ENCODE measurements at regions not wholly inside any gene's neighbourhood (a gene's known extent, or its start where the extent isn't known, plus 50 kb on each side); places are given as distances from the start of the nearest gene placed in this dataset.

GRCh38 chr12:46452061-46452615 lies 79.6 kb upstream of the SLC38A2 start:
- Histone ChIP-seq H3K27ac (ENCODE audit: insufficient read depth, low read length, poor library complexity, severe bottlenecking) (no peak overlapping the region), H3K36me3 (ENCODE audit: control insufficient read depth, insufficient read depth, low read length) (no peaks in the 10 kb centered on the region), H3K27me3 (replicated peaks; ENCODE audit: control insufficient read depth, insufficient read depth, low read length, poor library complexity, severe bottlenecking) (no peaks in the 10 kb centered on the region), H3K4me3 (ENCODE audit: insufficient read depth, low read depth, low read length, poor library complexity, severe bottlenecking) (no peak overlapping the region), H3K9me3 (ENCODE audit: control insufficient read depth, low read length) (no peaks in the 10 kb centered on the region), H3K4me1 (ENCODE audit: control insufficient read depth, insufficient read depth, low read length, poor library complexity, severe bottlenecking) (peaks cover 5% of the 10 kb centered on the region)
- no peak for DNase-seq

GRCh38 chr12:46451276-46452021 lies 78.9 kb upstream of the SLC38A2 start:
- DNase-seq = no peak
- peaks cover 5% of the 10 kb centered on the region for H3K4me1 ChIP-seq (ENCODE audit: control insufficient read depth, insufficient read depth, low read length, poor library complexity, severe bottlenecking)
- H3K4me3 ChIP-seq (ENCODE audit: insufficient read depth, low read depth, low read length, poor library complexity, severe bottlenecking) = no peak overlapping the region
- H3K27ac ChIP-seq (ENCODE audit: insufficient read depth, low read length, poor library complexity, severe bottlenecking) = no peak overlapping the region
- no peaks in the 10 kb centered on the region for H3K36me3 ChIP-seq (ENCODE audit: control insufficient read depth, insufficient read depth, low read length)
- H3K9me3 ChIP-seq (ENCODE audit: control insufficient read depth, low read length) = no peaks in the 10 kb centered on the region
- no peaks in the 10 kb centered on the region for H3K27me3 ChIP-seq (replicated peaks; ENCODE audit: control insufficient read depth, insufficient read depth, low read length, poor library complexity, severe bottlenecking)

GRCh38 chr12:46450279-46450748 lies 77.7 kb upstream of the SLC38A2 start:
- H3K27ac ChIP-seq (ENCODE audit: insufficient read depth, low read length, poor library complexity, severe bottlenecking) = no peak overlapping the region
- no peaks in the 10 kb centered on the region for H3K27me3 ChIP-seq (replicated peaks; ENCODE audit: control insufficient read depth, insufficient read depth, low read length, poor library complexity, severe bottlenecking)
- H3K9me3 ChIP-seq (ENCODE audit: control insufficient read depth, low read length) = no peaks in the 10 kb centered on the region
- DNase-seq = no peak
- H3K4me3 ChIP-seq (ENCODE audit: insufficient read depth, low read depth, low read length, poor library complexity, severe bottlenecking) = no peak overlapping the region
- H3K4me1 ChIP-seq (ENCODE audit: control insufficient read depth, insufficient read depth, low read length, poor library complexity, severe bottlenecking) = peaks cover 5% of the 10 kb centered on the region
- no peaks in the 10 kb centered on the region for H3K36me3 ChIP-seq (ENCODE audit: control insufficient read depth, insufficient read depth, low read length)

GRCh38 chr12:46449856-46450255 lies 77.3 kb upstream of the SLC38A2 start:
- H3K36me3 ChIP-seq (ENCODE audit: control insufficient read depth, insufficient read depth, low read length) = no peaks in the 10 kb centered on the region
- H3K27ac ChIP-seq (ENCODE audit: insufficient read depth, low read length, poor library complexity, severe bottlenecking) = no peak overlapping the region
- peaks cover under 1% of the 10 kb centered on the region for H3K4me1 ChIP-seq (ENCODE audit: control insufficient read depth, insufficient read depth, low read length, poor library complexity, severe bottlenecking)
- H3K4me3 ChIP-seq (ENCODE audit: insufficient read depth, low read depth, low read length, poor library complexity, severe bottlenecking) = no peak overlapping the region
- H3K27me3 ChIP-seq (replicated peaks; ENCODE audit: control insufficient read depth, insufficient read depth, low read length, poor library complexity, severe bottlenecking) = no peaks in the 10 kb centered on the region
- H3K9me3 ChIP-seq (ENCODE audit: control insufficient read depth, low read length) = no peaks in the 10 kb centered on the region
- no peak for DNase-seq

- Histone ChIP-seq H3K27me3 (replicated peaks; ENCODE audit: control insufficient read depth, insufficient read depth, low read length, poor library complexity, severe bottlenecking) (no peaks in the 10 kb centered on the region), H3K4me3 (ENCODE audit: insufficient read depth, low read depth, low read length, poor library complexity, severe bottlenecking) (no peak overlapping the region), H3K4me1 (ENCODE audit: control insufficient read depth, insufficient read depth, low read length, poor library complexity, severe bottlenecking) (no peaks in the 10 kb centered on the region), H3K27ac (ENCODE audit: insufficient read depth, low read length, poor library complexity, severe bottlenecking) (no peak overlapping the region), H3K36me3 (ENCODE audit: control insufficient read depth, insufficient read depth, low read length) (no peaks in the 10 kb centered on the region), H3K9me3 (ENCODE audit: control insufficient read depth, low read length) (no peaks in the 10 kb centered on the region)
- no peak for DNase-seq
These were observed 76.7 kb upstream of the SLC38A2 start for GRCh38 chr12:46449316-46449715.

GRCh38 chr12:46446645-46447044 lies 74.1 kb upstream of the SLC38A2 start:
- H3K4me3 ChIP-seq (ENCODE audit: insufficient read depth, low read depth, low read length, poor library complexity, severe bottlenecking) = no peak overlapping the region
- H3K27me3 ChIP-seq (replicated peaks; ENCODE audit: control insufficient read depth, insufficient read depth, low read length, poor library complexity, severe bottlenecking) = no peaks in the 10 kb centered on the region
- no peak for DNase-seq
- H3K9me3 ChIP-seq (ENCODE audit: control insufficient read depth, low read length) = no peaks in the 10 kb centered on the region
- H3K36me3 ChIP-seq (ENCODE audit: control insufficient read depth, insufficient read depth, low read length) = no peaks in the 10 kb centered on the region
- no peaks in the 10 kb centered on the region for H3K4me1 ChIP-seq (ENCODE audit: control insufficient read depth, insufficient read depth, low read length, poor library complexity, severe bottlenecking)
- H3K27ac ChIP-seq (ENCODE audit: insufficient read depth, low read length, poor library complexity, severe bottlenecking) = no peak overlapping the region

GRCh38 chr12:46445551-46446235 lies 73.1 kb upstream of the SLC38A2 start:
- H3K36me3 ChIP-seq (ENCODE audit: control insufficient read depth, insufficient read depth, low read length) = no peaks in the 10 kb centered on the region
- no peaks in the 10 kb centered on the region for H3K4me1 ChIP-seq (ENCODE audit: control insufficient read depth, insufficient read depth, low read length, poor library complexity, severe bottlenecking)
- no peak overlapping the region for H3K4me3 ChIP-seq (ENCODE audit: insufficient read depth, low read depth, low read length, poor library complexity, severe bottlenecking)
- no peak for DNase-seq
- no peak overlapping the region for H3K27ac ChIP-seq (ENCODE audit: insufficient read depth, low read length, poor library complexity, severe bottlenecking)
- no peaks in the 10 kb centered on the region for H3K27me3 ChIP-seq (replicated peaks; ENCODE audit: control insufficient read depth, insufficient read depth, low read length, poor library complexity, severe bottlenecking)
- H3K9me3 ChIP-seq (ENCODE audit: control insufficient read depth, low read length) = no peaks in the 10 kb centered on the region

GRCh38 chr12:46445093-46445492 lies 72.5 kb upstream of the SLC38A2 start:
- Histone ChIP-seq H3K9me3 (ENCODE audit: control insufficient read depth, low read length) (no peaks in the 10 kb centered on the region), H3K27me3 (replicated peaks; ENCODE audit: control insufficient read depth, insufficient read depth, low read length, poor library complexity, severe bottlenecking) (no peaks in the 10 kb centered on the region), H3K4me3 (ENCODE audit: insufficient read depth, low read depth, low read length, poor library complexity, severe bottlenecking) (no peak overlapping the region), H3K27ac (ENCODE audit: insufficient read depth, low read length, poor library complexity, severe bottlenecking) (no peak overlapping the region), H3K36me3 (ENCODE audit: control insufficient read depth, insufficient read depth, low read length) (no peaks in the 10 kb centered on the region), H3K4me1 (ENCODE audit: control insufficient read depth, insufficient read depth, low read length, poor library complexity, severe bottlenecking) (no peaks in the 10 kb centered on the region)
- no peak for DNase-seq

GRCh38 chr12:46443594-46444263 lies 71.2 kb upstream of the SLC38A2 start:
- no peak for DNase-seq
- H3K9me3 ChIP-seq (ENCODE audit: control insufficient read depth, low read length) = no peaks in the 10 kb centered on the region
- no peaks in the 10 kb centered on the region for H3K36me3 ChIP-seq (ENCODE audit: control insufficient read depth, insufficient read depth, low read length)
- no peaks in the 10 kb centered on the region for H3K27me3 ChIP-seq (replicated peaks; ENCODE audit: control insufficient read depth, insufficient read depth, low read length, poor library complexity, severe bottlenecking)
- H3K4me3 ChIP-seq (ENCODE audit: insufficient read depth, low read depth, low read length, poor library complexity, severe bottlenecking) = no peak overlapping the region
- no peaks in the 10 kb centered on the region for H3K4me1 ChIP-seq (ENCODE audit: control insufficient read depth, insufficient read depth, low read length, poor library complexity, severe bottlenecking)
- no peak overlapping the region for H3K27ac ChIP-seq (ENCODE audit: insufficient read depth, low read length, poor library complexity, severe bottlenecking)

- Histone ChIP-seq H3K27ac (ENCODE audit: insufficient read depth, low read length, poor library complexity, severe bottlenecking) (no peak overlapping the region), H3K9me3 (ENCODE audit: control insufficient read depth, low read length) (no peaks in the 10 kb centered on the region), H3K27me3 (replicated peaks; ENCODE audit: control insufficient read depth, insufficient read depth, low read length, poor library complexity, severe bottlenecking) (no peaks in the 10 kb centered on the region), H3K4me3 (ENCODE audit: insufficient read depth, low read depth, low read length, poor library complexity, severe bottlenecking) (no peak overlapping the region), H3K4me1 (ENCODE audit: control insufficient read depth, insufficient read depth, low read length, poor library complexity, severe bottlenecking) (no peaks in the 10 kb centered on the region), H3K36me3 (ENCODE audit: control insufficient read depth, insufficient read depth, low read length) (no peaks in the 10 kb centered on the region)
- DNase-seq = no peak
These were observed 70.2 kb upstream of the SLC38A2 start for GRCh38 chr12:46442738-46443137.
